ENCODE measurements at regions not wholly inside any gene's neighbourhood (a gene's known extent, or its start where the extent isn't known, plus 50 kb on each side); places are given as distances from the start of the nearest gene placed in this dataset.

- TF ChIP-seq, protein P1, sequence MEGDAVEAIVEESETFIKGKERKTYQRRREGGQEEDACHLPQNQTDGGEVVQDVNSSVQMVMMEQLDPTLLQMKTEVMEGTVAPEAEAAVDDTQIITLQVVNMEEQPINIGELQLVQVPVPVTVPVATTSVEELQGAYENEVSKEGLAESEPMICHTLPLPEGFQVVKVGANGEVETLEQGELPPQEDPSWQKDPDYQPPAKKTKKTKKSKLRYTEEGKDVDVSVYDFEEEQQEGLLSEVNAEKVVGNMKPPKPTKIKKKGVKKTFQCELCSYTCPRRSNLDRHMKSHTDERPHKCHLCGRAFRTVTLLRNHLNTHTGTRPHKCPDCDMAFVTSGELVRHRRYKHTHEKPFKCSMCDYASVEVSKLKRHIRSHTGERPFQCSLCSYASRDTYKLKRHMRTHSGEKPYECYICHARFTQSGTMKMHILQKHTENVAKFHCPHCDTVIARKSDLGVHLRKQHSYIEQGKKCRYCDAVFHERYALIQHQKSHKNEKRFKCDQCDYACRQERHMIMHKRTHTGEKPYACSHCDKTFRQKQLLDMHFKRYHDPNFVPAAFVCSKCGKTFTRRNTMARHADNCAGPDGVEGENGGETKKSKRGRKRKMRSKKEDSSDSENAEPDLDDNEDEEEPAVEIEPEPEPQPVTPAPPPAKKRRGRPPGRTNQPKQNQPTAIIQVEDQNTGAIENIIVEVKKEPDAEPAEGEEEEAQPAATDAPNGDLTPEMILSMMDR (optimal IDR thresholded peaks at IDR 0.05 in 1 of 3, IDR thresholded peaks at IDR 0.05 in 1 of 3, conservative IDR thresholded peaks at IDR 0.05 in 1 of 3; ENCODE audit: extremely low read depth in 1 of 3, insufficient read depth in 2 of 3, low read length in 3 of 3) = no peak
- TF ChIP-seq EZH2 (IDR thresholded peaks at IDR 0.05; ENCODE audit: low read length) = no peak
Measured at GRCh38 chr1:60428127-60428526, 354.6 kb upstream of the C1orf87 start.

Measured in keratinocyte (primary cell).